ENCODE measurements at regions not wholly inside any gene's neighbourhood (a gene's known extent, or its start where the extent isn't known, plus 50 kb on each side); places are given as distances from the start of the nearest gene placed in this dataset.

- no peak overlapping the region for H3K4me3 ChIP-seq (ENCODE audit: low read depth, low read length)
- DNase-seq (ENCODE audit: low read depth), result no peak
- no peak for TF ChIP-seq CTCF (IDR thresholded peaks at IDR 0.05; ENCODE audit: insufficient read depth, low read length)
These were observed 53.7 kb upstream of the VCAN start for GRCh38 chr5:83417884-83418283.

- DNase-seq (ENCODE audit: low read depth), result no peak
- H3K4me3 ChIP-seq (ENCODE audit: low read depth, low read length), result no peak overlapping the region
- TF ChIP-seq CTCF (IDR thresholded peaks at IDR 0.05; ENCODE audit: insufficient read depth, low read length), result no peak
These were observed 52.9 kb upstream of the VCAN start for GRCh38 chr5:83418356-83419321.

All from fibroblast of the aortic adventitia (primary cell).